Fibroblast of lung (primary cell): ENCODE measurements at regions not wholly inside any gene's neighbourhood (a gene's known extent, or its start where the extent isn't known, plus 50 kb on each side); places are given as distances from the start of the nearest gene placed in this dataset.

Source experiments
- DNase-seq, 2 donors: peaks; one replicate each; pipeline versions ENCODE4 v3.0.0 to v3.0.0-alpha.2; 2010; ENCODE audit warnings: low read depth in 2 of 2
- H2AFZ ChIP-seq: 2 replicates; pipeline ENCODE4 v1.5.1; 2012; ENCODE audit warnings: low read length, control low read depth, inconsistent platforms
- H3K27ac ChIP-seq: 2 replicates; pipeline ENCODE4 v1.5.1; 2011; ENCODE audit warnings: low read length, control low read depth; ENCODE audit not compliant: insufficient read depth
- H3K27me3 ChIP-seq: 2 replicates; pipeline ENCODE4 v1.5.1; 2011; ENCODE audit warnings: mild to moderate bottlenecking, low read length; ENCODE audit not compliant: control insufficient read depth, insufficient read depth
- H3K36me3 ChIP-seq: 2 replicates; pipeline ENCODE4 v1.5.1; 2011; ENCODE audit warnings: low read length; ENCODE audit not compliant: control insufficient read depth, insufficient read depth
- H3K4me1 ChIP-seq: 2 replicates; pipeline ENCODE4 v1.5.1; 2011; ENCODE audit warnings: low read length; ENCODE audit not compliant: control insufficient read depth, insufficient read depth; ENCODE audit errors: extremely low read depth
- H3K4me2 ChIP-seq: 2 replicates; pipeline ENCODE4 v1.5.1; 2011; ENCODE audit warnings: low read length, control low read depth; ENCODE audit not compliant: insufficient read depth; ENCODE audit errors: extremely low read depth
- H3K4me3 ChIP-seq, 4 experiments: fragments of 200-600 bp in 1 of 4; sonication (generic) in 1 of 4; replicated peaks in 1 of 4; 2 replicates each; pipeline ENCODE4 v1.5.1; 2011 to 2016; ENCODE audit warnings: low read length in 4 of 4, low read depth in 3 of 4, mild to moderate bottlenecking in 3 of 4, control low read depth in 2 of 4, inconsistent platforms in 1 of 4, mixed read lengths in 1 of 4; ENCODE audit not compliant: insufficient read depth in 1 of 4; ENCODE audit errors: control extremely low read depth in 1 of 4
- H3K79me2 ChIP-seq: 2 replicates; pipeline ENCODE4 v1.5.1; 2012; ENCODE audit warnings: mild to moderate bottlenecking, low read length, inconsistent platforms; ENCODE audit not compliant: control insufficient read depth, insufficient read depth
- H3K9ac ChIP-seq: 2 replicates; pipeline ENCODE4 v1.5.1; 2011; ENCODE audit warnings: mild to moderate bottlenecking, low read length, control low read depth; ENCODE audit not compliant: insufficient read depth
- H3K9me3 ChIP-seq: 2 replicates; pipeline ENCODE4 v1.5.1; 2012; ENCODE audit warnings: low read depth, low read length; ENCODE audit not compliant: control insufficient read depth, insufficient read depth
- H4K20me1 ChIP-seq: 2 replicates; pipeline ENCODE4 v1.5.1; 2011; ENCODE audit warnings: low read length; ENCODE audit not compliant: control insufficient read depth, insufficient read depth; ENCODE audit errors: extremely low read depth
- EZH2 ChIP-seq: IDR thresholded peaks from 2 replicates; pipeline ENCODE4 v1.5.1; 2012; ENCODE audit warnings: low read length, control low read depth, mild to moderate bottlenecking; ENCODE audit errors: missing control alignments
- TF ChIP-seq, protein P1 (sequence below), 2 donors: IDR thresholded peaks in 1 of 2; conservative IDR thresholded peaks in 1 of 2; 1 replicate in 1 of 2; 2 replicates in 1 of 2; pipeline ENCODE4 v1.5.1; 2011 to 2012; ENCODE audit warnings: low read length in 2 of 2, control low read depth in 1 of 2, inconsistent platforms in 1 of 2, low read depth in 1 of 2, mild to moderate bottlenecking in 1 of 2

- H2AFZ ChIP-seq = no peak overlapping the region
- H3K79me2 ChIP-seq = no peaks in the 10 kb centered on the region
- H3K9ac ChIP-seq = no peak overlapping the region
- H4K20me1 ChIP-seq = no peaks in the 10 kb centered on the region
- no peaks in the 10 kb centered on the region for H3K4me1 ChIP-seq
- TF ChIP-seq EZH2 = no peak
- TF ChIP-seq, protein P1, sequence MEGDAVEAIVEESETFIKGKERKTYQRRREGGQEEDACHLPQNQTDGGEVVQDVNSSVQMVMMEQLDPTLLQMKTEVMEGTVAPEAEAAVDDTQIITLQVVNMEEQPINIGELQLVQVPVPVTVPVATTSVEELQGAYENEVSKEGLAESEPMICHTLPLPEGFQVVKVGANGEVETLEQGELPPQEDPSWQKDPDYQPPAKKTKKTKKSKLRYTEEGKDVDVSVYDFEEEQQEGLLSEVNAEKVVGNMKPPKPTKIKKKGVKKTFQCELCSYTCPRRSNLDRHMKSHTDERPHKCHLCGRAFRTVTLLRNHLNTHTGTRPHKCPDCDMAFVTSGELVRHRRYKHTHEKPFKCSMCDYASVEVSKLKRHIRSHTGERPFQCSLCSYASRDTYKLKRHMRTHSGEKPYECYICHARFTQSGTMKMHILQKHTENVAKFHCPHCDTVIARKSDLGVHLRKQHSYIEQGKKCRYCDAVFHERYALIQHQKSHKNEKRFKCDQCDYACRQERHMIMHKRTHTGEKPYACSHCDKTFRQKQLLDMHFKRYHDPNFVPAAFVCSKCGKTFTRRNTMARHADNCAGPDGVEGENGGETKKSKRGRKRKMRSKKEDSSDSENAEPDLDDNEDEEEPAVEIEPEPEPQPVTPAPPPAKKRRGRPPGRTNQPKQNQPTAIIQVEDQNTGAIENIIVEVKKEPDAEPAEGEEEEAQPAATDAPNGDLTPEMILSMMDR (conservative IDR thresholded peaks at IDR 0.05 in 1 of 2, IDR thresholded peaks at IDR 0.05 in 1 of 2; ENCODE audit: low read depth in 1 of 2, low read length in 2 of 2) = no peak
- H3K9me3 ChIP-seq = peaks cover 2% of the 10 kb centered on the region
- H3K4me2 ChIP-seq = no peak overlapping the region
- DNase-seq = no peak
- no peaks in the 10 kb centered on the region for H3K36me3 ChIP-seq
- H3K27me3 ChIP-seq = no peaks in the 10 kb centered on the region
- H3K27ac ChIP-seq = no peak overlapping the region
- H3K4me3 ChIP-seq = no peak overlapping the region
Measured at GRCh38 chr22:48751539-48752437, 1075.9 kb downstream of the BRD1 start.

DNA sequence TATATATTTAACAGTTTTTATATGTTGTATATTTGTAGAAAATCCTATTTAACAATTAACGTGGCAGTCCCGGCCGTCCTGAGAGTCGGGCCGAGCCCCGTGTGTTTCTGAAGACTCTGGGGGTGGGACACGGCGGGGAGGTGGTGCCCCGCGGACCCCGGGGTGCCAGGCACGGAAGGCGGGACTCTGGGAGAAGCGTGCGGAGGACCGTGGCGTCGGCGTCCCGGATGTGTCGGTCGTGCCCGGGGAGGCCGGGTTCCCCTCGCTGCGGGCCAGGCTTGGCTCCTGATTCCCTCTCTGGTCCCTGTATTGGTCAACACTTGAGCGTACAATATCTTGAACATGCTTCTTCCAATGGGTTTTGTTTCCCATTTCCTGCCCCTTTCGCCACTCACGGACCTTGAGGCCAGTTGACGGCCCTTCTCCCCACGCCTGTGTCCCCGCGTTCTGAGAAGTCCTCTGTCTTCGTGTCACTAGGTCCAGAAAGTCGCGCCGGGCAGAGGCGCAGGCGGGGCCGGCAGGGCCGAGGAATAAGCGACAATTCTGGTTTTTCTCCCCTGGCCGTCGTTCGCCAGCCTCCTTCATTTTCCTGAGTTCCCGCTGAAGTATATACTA is 1076.7 kb downstream of the BRD1 start:
- Histone ChIP-seq H4K20me1 (no peaks in the 10 kb centered on the region), H3K4me1 (no peaks in the 10 kb centered on the region), H3K9me3 (peaks cover 2% of the 10 kb centered on the region), H3K4me2 (no peak overlapping the region), H3K79me2 (no peaks in the 10 kb centered on the region), H3K36me3 (no peaks in the 10 kb centered on the region), H3K27ac (no peak overlapping the region), H3K4me3 (no peak overlapping the region), H2AFZ (no peak overlapping the region), H3K9ac (no peak overlapping the region), H3K27me3 (no peaks in the 10 kb centered on the region)
- no peak for DNase-seq
- TF ChIP-seq EZH2 = no peak
- TF ChIP-seq, protein P1 (conservative IDR thresholded peaks at IDR 0.05 in 1 of 2, IDR thresholded peaks at IDR 0.05 in 1 of 2; ENCODE audit: low read depth in 1 of 2, low read length in 2 of 2) = no peak

DNA sequence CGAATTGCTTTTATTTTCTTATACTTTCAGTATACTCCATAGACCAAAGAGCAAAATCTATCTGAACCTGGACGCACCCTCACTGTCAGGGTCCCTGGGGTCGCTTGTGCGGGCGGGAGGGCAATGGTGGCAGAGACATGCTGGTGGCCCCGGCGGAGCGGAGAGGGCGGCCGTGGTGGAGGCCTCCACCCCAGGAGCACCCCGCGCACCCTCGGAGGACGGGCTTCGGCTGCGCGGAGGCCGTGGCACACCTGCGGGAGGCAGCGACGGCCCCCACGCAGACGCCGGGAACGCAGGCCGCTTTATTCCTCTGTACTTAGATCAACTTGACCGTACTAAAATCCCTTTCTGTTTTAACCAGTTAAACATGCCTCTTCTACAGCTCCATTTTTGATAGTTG is 1077.4 kb downstream of the BRD1 start:
- no peak overlapping the region for H3K4me2 ChIP-seq
- H3K9me3 ChIP-seq = peaks cover 2% of the 10 kb centered on the region
- no peak overlapping the region for H3K9ac ChIP-seq
- no peak overlapping the region for H3K27ac ChIP-seq
- no peak overlapping the region for H3K4me3 ChIP-seq
- no peaks in the 10 kb centered on the region for H3K36me3 ChIP-seq
- TF ChIP-seq, protein P1 (conservative IDR thresholded peaks at IDR 0.05 in 1 of 2, IDR thresholded peaks at IDR 0.05 in 1 of 2; ENCODE audit: low read depth in 1 of 2, low read length in 2 of 2) = no peak
- TF ChIP-seq EZH2 = no peak
- H2AFZ ChIP-seq = no peak overlapping the region
- no peaks in the 10 kb centered on the region for H3K79me2 ChIP-seq
- no peaks in the 10 kb centered on the region for H4K20me1 ChIP-seq
- DNase-seq = no peak
- H3K4me1 ChIP-seq = no peaks in the 10 kb centered on the region
- H3K27me3 ChIP-seq = no peaks in the 10 kb centered on the region
